PC-3 (cell line): ENCODE measurements at regions not wholly inside any gene's neighbourhood (a gene's known extent, or its start where the extent isn't known, plus 50 kb on each side); places are given as distances from the start of the nearest gene placed in this dataset.
A peak's percentile ranks its signal among the peaks of the same experiment; 100 is the strongest.
"Not testable (repeated sequence)": the region's sequence is repeated elsewhere in the genome, so short reads cannot be mapped to it uniquely, and the experiment has no call there.

Experiments used
- ATAC-seq: fragments of 200-7000 bp; cut with Tn5 transposase; 2 replicates; pipeline ENCODE4 v1.9.1; 2020; ENCODE audit warnings: mild to moderate bottlenecking, moderate library complexity
- BruUV-seq: library from RNA; stranded (reverse); fragments of 400-500 nt; replicated peaks from 2 replicates; lab custom pipeline; 2021; lab: Mats Ljungman, UMichigan
- CTCF ChIA-PET: fragments of 300-600 bp; sonication (Branson Sonifier 250); formaldehyde crosslinking; loops from one replicate; lab custom pipeline; 2022; ENCODE audit warnings: antibody characterized with exemption; lab: Charles Lee
- POLR2A ChIA-PET: fragments of 300-600 bp; sonication (Branson Sonifier 250); formaldehyde crosslinking; loops from one replicate; lab custom pipeline; 2022; ENCODE audit warnings: antibody characterized with exemption; ENCODE audit not compliant: unreplicated experiment; lab: Charles Lee
- DNase-seq: peaks from one replicate; pipeline ENCODE4 v3.0.0-alpha.2; 2015
- H2AFZ ChIP-seq: fragments of 300-600 bp; sonication (generic); 2 replicates; pipeline ENCODE4 v1.6.0; 2016; ENCODE audit warnings: antibody characterized with exemption, low read length
- H3F3A ChIP-seq: fragments of 300-600 bp; sonication (generic); one replicate; pipeline ENCODE4 v1.6.0; 2017; ENCODE audit warnings: antibody characterized with exemption, low read length, control low read depth, mild to moderate bottlenecking; ENCODE audit not compliant: unreplicated experiment
- H3K27ac ChIP-seq: fragments of 300-600 bp; sonication (generic); 2 replicates; pipeline ENCODE4 v1.5.1; 2016; ENCODE audit warnings: mild to moderate bottlenecking, low read length
- H3K27me3 ChIP-seq: fragments of 300-600 bp; sonication (generic); 2 replicates; pipeline ENCODE4 v1.6.1; 2016; ENCODE audit warnings: low read length, mixed read lengths
- H3K36me3 ChIP-seq: fragments of 300-600 bp; sonication (generic); 2 replicates; pipeline ENCODE4 v1.6.1; 2016; ENCODE audit warnings: low read depth, mixed run types, low read length, mixed read lengths
- H3K4me1 ChIP-seq: fragments of 300-600 bp; sonication (generic); 2 replicates; pipeline ENCODE4 v1.5.1; 2016; ENCODE audit warnings: low read length; ENCODE audit not compliant: insufficient read depth
- H3K4me2 ChIP-seq: fragments of 300-600 bp; sonication (generic); 2 replicates; pipeline ENCODE4 v1.6.0; 2016; ENCODE audit warnings: low read length
- H3K4me3 ChIP-seq: fragments of 300-600 bp; sonication (generic); 2 replicates; pipeline ENCODE4 v1.5.1; 2016; ENCODE audit warnings: mild to moderate bottlenecking, low read length, mixed read lengths
- H3K79me2 ChIP-seq: fragments of 300-600 bp; sonication (generic); 2 replicates; pipeline ENCODE4 v1.6.1; 2017; ENCODE audit warnings: low read length, mixed read lengths
- H3K9ac ChIP-seq: fragments of 300-600 bp; sonication (generic); 2 replicates; pipeline ENCODE4 v1.6.0; 2016; ENCODE audit warnings: mild to moderate bottlenecking, low read length
- H3K9me2 ChIP-seq: fragments of 300-600 bp; sonication (generic); replicated peaks from 2 replicates; pipeline ENCODE4 v1.6.1; 2016; ENCODE audit warnings: mixed run types, low read length, mixed read lengths
- H3K9me3 ChIP-seq: fragments of 300-600 bp; sonication (generic); 2 replicates; pipeline ENCODE4 v1.6.1; 2016; ENCODE audit warnings: low read length, mixed read lengths
- H4K20me1 ChIP-seq: fragments of 300-600 bp; sonication (generic); 2 replicates; pipeline ENCODE4 v1.6.1; 2016; ENCODE audit warnings: low read length, mixed read lengths
- intact Hi-C: fragments of 100-400 bp; cut with micrococcal nuclease; formaldehyde crosslinking; loops from 2 replicates; pipeline ENCODE4 v1.9.0; 2023

GRCh38 chr1:144250108-144250507 is 123.3 kb downstream of the PPIAL4E start:
- H4K20me1 ChIP-seq, H3K4me1 ChIP-seq, H3K4me3 ChIP-seq, intact Hi-C loops, H2AFZ ChIP-seq, H3K79me2 ChIP-seq, H3K9me2 ChIP-seq, BruUV-seq, H3K27me3 ChIP-seq, POLR2A ChIA-PET, H3K4me2 ChIP-seq, H3F3A ChIP-seq, H3K9ac ChIP-seq, H3K36me3 ChIP-seq, H3K27ac ChIP-seq, DNase-seq, H3K9me3 ChIP-seq, CTCF ChIA-PET: not testable (repeated sequence)
- peak; percentile 95 for ATAC-seq
